ENCODE measurements at regions not wholly inside any gene's neighbourhood (a gene's known extent, or its start where the extent isn't known, plus 50 kb on each side); places are given as distances from the start of the nearest gene placed in this dataset.
"Not testable (repeated sequence)": the region's sequence is repeated elsewhere in the genome, so short reads cannot be mapped to it uniquely, and the experiment has no call there.

GRCh38 chr17:34740565-34741520 lies 161.5 kb downstream of the TMEM132E start:
- DNase-seq (ENCODE audit: low spot score), result no peak
- no peak for TF ChIP-seq CTCF (IDR thresholded peaks at IDR 0.05)
- Mint-ChIP-seq H3K4me3 (ENCODE audit: unreplicated experiment) (no peak overlapping the region), H3K4me1 (ENCODE audit: low read depth) (no peaks in the 10 kb centered on the region), H3K27me3 (ENCODE audit: low read depth) (peaks cover 7% of the 10 kb centered on the region), H3K27ac (ENCODE audit: unreplicated experiment) (no peak overlapping the region), H3K9me3 (ENCODE audit: low read depth) (peaks cover 9% of the 10 kb centered on the region), H3K36me3 (ENCODE audit: low read depth) (no peaks in the 10 kb centered on the region)

- H3K9me3 Mint-ChIP-seq (ENCODE audit: low read depth), result peaks cover 9% of the 10 kb centered on the region
- H3K27me3 Mint-ChIP-seq (ENCODE audit: low read depth), result peaks cover 7% of the 10 kb centered on the region
- H3K27ac Mint-ChIP-seq (ENCODE audit: unreplicated experiment), result no peak overlapping the region
- no peak overlapping the region for H3K4me3 Mint-ChIP-seq (ENCODE audit: unreplicated experiment)
- no peak for TF ChIP-seq CTCF (IDR thresholded peaks at IDR 0.05)
- no peaks in the 10 kb centered on the region for H3K4me1 Mint-ChIP-seq (ENCODE audit: low read depth)
- H3K36me3 Mint-ChIP-seq (ENCODE audit: low read depth), result no peaks in the 10 kb centered on the region
- no peak for DNase-seq (ENCODE audit: low spot score)
These were observed 160.0 kb downstream of the TMEM132E start for GRCh38 chr17:34739386-34739785.

GRCh38 chr17:34737673-34738072 lies 158.3 kb downstream of the TMEM132E start:
- H3K9me3 Mint-ChIP-seq (ENCODE audit: low read depth); H3K36me3 Mint-ChIP-seq (ENCODE audit: low read depth); H3K27me3 Mint-ChIP-seq (ENCODE audit: low read depth); H3K4me3 Mint-ChIP-seq (ENCODE audit: unreplicated experiment); H3K4me1 Mint-ChIP-seq (ENCODE audit: low read depth); H3K27ac Mint-ChIP-seq (ENCODE audit: unreplicated experiment): not testable (repeated sequence)
- DNase-seq (ENCODE audit: low spot score), result peak; percentile 51

GRCh38 chr17:34736611-34737010 lies 157.2 kb downstream of the TMEM132E start:
- TF ChIP-seq CTCF (IDR thresholded peaks at IDR 0.05), result no peak
- peak; percentile 39 for DNase-seq (ENCODE audit: low spot score)
- peaks cover 7% of the 10 kb centered on the region for H3K9me3 Mint-ChIP-seq (ENCODE audit: low read depth)
- H3K4me1 Mint-ChIP-seq (ENCODE audit: low read depth), result no peaks in the 10 kb centered on the region
- no peak overlapping the region for H3K4me3 Mint-ChIP-seq (ENCODE audit: unreplicated experiment)
- no peaks in the 10 kb centered on the region for H3K36me3 Mint-ChIP-seq (ENCODE audit: low read depth)
- H3K27ac Mint-ChIP-seq (ENCODE audit: unreplicated experiment), result no peak overlapping the region
- peaks cover under 1% of the 10 kb centered on the region for H3K27me3 Mint-ChIP-seq (ENCODE audit: low read depth)

- DNase-seq (ENCODE audit: low spot score), result peak; percentile 55
- H3K9me3 Mint-ChIP-seq (ENCODE audit: low read depth), result peaks cover 13% of the 10 kb centered on the region
- H3K27me3 Mint-ChIP-seq (ENCODE audit: low read depth), result no peaks in the 10 kb centered on the region
- H3K36me3 Mint-ChIP-seq (ENCODE audit: low read depth), result no peaks in the 10 kb centered on the region
- no peak overlapping the region for H3K27ac Mint-ChIP-seq (ENCODE audit: unreplicated experiment)
- H3K4me3 Mint-ChIP-seq (ENCODE audit: unreplicated experiment), result no peak overlapping the region
- H3K4me1 Mint-ChIP-seq (ENCODE audit: low read depth), result no peaks in the 10 kb centered on the region
- TF ChIP-seq CTCF (IDR thresholded peaks at IDR 0.05), result no peak
These were observed 154.0 kb downstream of the TMEM132E start for GRCh38 chr17:34733333-34733732.

GRCh38 chr17:34730816-34731215 lies 151.4 kb downstream of the TMEM132E start:
- Mint-ChIP-seq H3K4me3 (ENCODE audit: unreplicated experiment) (no peak overlapping the region), H3K27ac (ENCODE audit: unreplicated experiment) (no peak overlapping the region), H3K4me1 (ENCODE audit: low read depth) (no peaks in the 10 kb centered on the region), H3K9me3 (ENCODE audit: low read depth) (peaks cover 10% of the 10 kb centered on the region), H3K27me3 (ENCODE audit: low read depth) (no peaks in the 10 kb centered on the region), H3K36me3 (ENCODE audit: low read depth) (no peaks in the 10 kb centered on the region)
- peak; percentile 26 for DNase-seq (ENCODE audit: low spot score)
- TF ChIP-seq CTCF (IDR thresholded peaks at IDR 0.05), result no peak
